ENCODE measurements at regions not wholly inside any gene's neighbourhood (a gene's known extent, or its start where the extent isn't known, plus 50 kb on each side); places are given as distances from the start of the nearest gene placed in this dataset.

- H3K4me3 ChIP-seq = no peak overlapping the region
- H3K36me3 ChIP-seq = no peaks in the 10 kb centered on the region
- DNase-seq = no peak
- TF ChIP-seq POLR2A (IDR thresholded peaks at IDR 0.05) (no peak), CTCF (IDR thresholded peaks at IDR 0.05) (no peak)
- H3K4me1 ChIP-seq = no peaks in the 10 kb centered on the region
- no peak overlapping the region for H3K27ac ChIP-seq
- intact Hi-C loops (cut with DNase I; ENCODE audit: low total_unique reads) = no loop called here
- H3K27me3 ChIP-seq = no peaks in the 10 kb centered on the region
- H3K9me3 ChIP-seq = no peaks in the 10 kb centered on the region
These were observed 134.2 kb upstream of the NOL4 start for GRCh38 chr18:34358923-34359322.

- no peaks in the 10 kb centered on the region for H3K9me3 ChIP-seq
- intact Hi-C loops (cut with DNase I; ENCODE audit: low total_unique reads) = no loop called here
These were observed 140.0 kb upstream of the NOL4 start for GRCh38 chr18:34364699-34365098.

GRCh38 chr18:34370704-34371395 is 146.1 kb upstream of the NOL4 start:
- DNase-seq = no peak
- no peaks in the 10 kb centered on the region for H3K4me1 ChIP-seq
- intact Hi-C loops (cut with DNase I; ENCODE audit: low total_unique reads) = no loop called here
- no peaks in the 10 kb centered on the region for H3K36me3 ChIP-seq
- H3K9me3 ChIP-seq = no peaks in the 10 kb centered on the region
- no peaks in the 10 kb centered on the region for H3K27me3 ChIP-seq
- H3K4me3 ChIP-seq = no peak overlapping the region
- TF ChIP-seq POLR2A (IDR thresholded peaks at IDR 0.05) = no peak
- no peak for TF ChIP-seq CTCF (IDR thresholded peaks at IDR 0.05)
- no peak overlapping the region for H3K27ac ChIP-seq

More at GRCh38 chr18:34364699-34365098, 140.0 kb upstream of the NOL4 start:
- no peaks in the 10 kb centered on the region for H3K36me3 ChIP-seq
- no peak overlapping the region for H3K4me3 ChIP-seq
- DNase-seq = no peak
- TF ChIP-seq POLR2A (IDR thresholded peaks at IDR 0.05) (no peak), CTCF (IDR thresholded peaks at IDR 0.05) (no peak)
- no peak overlapping the region for H3K27ac ChIP-seq
- H3K4me1 ChIP-seq = no peaks in the 10 kb centered on the region
- H3K27me3 ChIP-seq = no peaks in the 10 kb centered on the region

- H3K4me1 ChIP-seq = no peaks in the 10 kb centered on the region
- H3K27me3 ChIP-seq = no peaks in the 10 kb centered on the region
- H3K36me3 ChIP-seq = no peaks in the 10 kb centered on the region
- no peak overlapping the region for H3K4me3 ChIP-seq
- DNase-seq = no peak
- H3K9me3 ChIP-seq = no peaks in the 10 kb centered on the region
- no peak for TF ChIP-seq POLR2A (IDR thresholded peaks at IDR 0.05)
- no peak for TF ChIP-seq CTCF (IDR thresholded peaks at IDR 0.05)
- no peak overlapping the region for H3K27ac ChIP-seq
- intact Hi-C loops (cut with DNase I; ENCODE audit: low total_unique reads) = no loop called here
These were observed 155.6 kb upstream of the NOL4 start for GRCh38 chr18:34380326-34380725.

GRCh38 chr18:34385311-34385710 is 160.6 kb upstream of the NOL4 start:
- Histone ChIP-seq H3K4me3 (no peak overlapping the region), H3K9me3 (no peaks in the 10 kb centered on the region), H3K4me1 (no peaks in the 10 kb centered on the region), H3K27ac (no peak overlapping the region), H3K27me3 (no peaks in the 10 kb centered on the region), H3K36me3 (no peaks in the 10 kb centered on the region)
- no peak for DNase-seq
- intact Hi-C loops (cut with DNase I; ENCODE audit: low total_unique reads) = no loop called here
- TF ChIP-seq POLR2A (IDR thresholded peaks at IDR 0.05) = no peak
- TF ChIP-seq CTCF (IDR thresholded peaks at IDR 0.05) = no peak

Measured in uterus (tissue), 3 donors.